ENCODE measurements at regions not wholly inside any gene's neighbourhood (a gene's known extent, or its start where the extent isn't known, plus 50 kb on each side); places are given as distances from the start of the nearest gene placed in this dataset.

- no peak for DNase-seq
Measured at GRCh38 chr15:31474059-31474868, 147.6 kb downstream of the KLF13 start.

DNA sequence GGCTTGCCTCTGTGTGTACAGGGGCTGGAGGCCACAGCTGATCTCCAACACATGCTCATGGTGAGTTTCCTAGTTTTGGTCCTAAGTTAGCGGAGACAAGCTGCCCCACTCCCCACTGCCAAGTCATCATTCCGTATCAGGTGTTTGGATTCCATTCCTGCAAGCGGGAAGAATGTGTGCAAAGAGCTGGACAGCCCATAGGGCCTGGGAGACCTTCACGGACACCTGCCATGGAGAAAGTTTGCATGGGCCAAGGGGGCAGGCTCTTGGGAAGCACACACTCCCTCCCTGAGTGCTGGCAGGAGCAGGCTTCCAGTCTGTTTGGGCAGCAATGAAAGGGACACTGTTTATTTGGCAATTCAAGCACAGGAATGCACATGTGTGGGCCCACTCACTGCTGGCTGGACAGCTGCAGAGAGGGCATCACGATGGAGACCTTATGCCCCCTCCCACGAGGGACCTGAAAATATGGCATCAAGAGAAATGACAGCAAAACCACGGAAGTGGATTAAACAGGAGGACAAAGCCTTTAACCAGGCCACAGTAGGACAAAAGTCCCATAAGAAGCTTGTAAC, 149.7 kb downstream of the KLF13 start:
- DNase-seq: no peak

DNA sequence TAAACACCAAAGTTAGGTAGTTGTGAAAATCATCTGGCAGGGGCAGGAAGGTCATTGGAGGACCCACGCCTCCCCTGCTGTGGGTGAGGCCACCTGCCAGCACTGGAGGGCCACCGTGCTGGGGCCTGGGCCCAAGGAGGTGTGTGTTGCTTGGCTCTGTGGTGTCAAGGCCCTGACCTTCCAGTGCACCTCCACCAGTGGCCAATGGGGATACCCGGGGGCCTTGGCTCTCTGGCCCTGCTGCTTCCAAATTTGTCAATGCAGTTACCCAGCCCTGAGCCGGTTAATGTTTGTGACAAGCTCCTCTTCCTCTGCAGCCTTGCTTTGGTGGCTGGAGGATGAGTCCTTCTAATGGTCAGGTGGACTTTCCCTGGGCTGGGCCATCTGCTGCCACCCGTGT, 150.2 kb downstream of the KLF13 start:
- DNase-seq: no peak

DNA sequence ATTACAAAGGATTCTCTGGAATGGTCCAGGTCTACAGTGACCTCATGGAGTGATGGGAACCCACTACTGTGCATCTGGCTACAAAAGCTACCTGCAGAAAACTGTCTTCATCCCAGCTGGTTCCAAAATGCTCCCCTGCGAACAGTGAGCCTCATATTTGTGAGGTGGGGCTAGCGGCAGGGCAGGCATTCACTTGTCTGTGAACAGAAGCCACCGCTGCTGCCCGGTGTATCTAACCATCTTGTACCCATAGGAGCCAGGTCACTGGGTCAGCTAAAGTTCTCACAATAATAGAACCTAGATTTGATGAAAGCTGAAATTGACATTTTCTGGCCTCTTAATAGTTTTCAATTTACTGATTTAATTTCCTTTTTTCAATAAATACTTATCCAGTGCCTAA, 150.7 kb downstream of the KLF13 start:
- DNase-seq: no peak

DNA sequence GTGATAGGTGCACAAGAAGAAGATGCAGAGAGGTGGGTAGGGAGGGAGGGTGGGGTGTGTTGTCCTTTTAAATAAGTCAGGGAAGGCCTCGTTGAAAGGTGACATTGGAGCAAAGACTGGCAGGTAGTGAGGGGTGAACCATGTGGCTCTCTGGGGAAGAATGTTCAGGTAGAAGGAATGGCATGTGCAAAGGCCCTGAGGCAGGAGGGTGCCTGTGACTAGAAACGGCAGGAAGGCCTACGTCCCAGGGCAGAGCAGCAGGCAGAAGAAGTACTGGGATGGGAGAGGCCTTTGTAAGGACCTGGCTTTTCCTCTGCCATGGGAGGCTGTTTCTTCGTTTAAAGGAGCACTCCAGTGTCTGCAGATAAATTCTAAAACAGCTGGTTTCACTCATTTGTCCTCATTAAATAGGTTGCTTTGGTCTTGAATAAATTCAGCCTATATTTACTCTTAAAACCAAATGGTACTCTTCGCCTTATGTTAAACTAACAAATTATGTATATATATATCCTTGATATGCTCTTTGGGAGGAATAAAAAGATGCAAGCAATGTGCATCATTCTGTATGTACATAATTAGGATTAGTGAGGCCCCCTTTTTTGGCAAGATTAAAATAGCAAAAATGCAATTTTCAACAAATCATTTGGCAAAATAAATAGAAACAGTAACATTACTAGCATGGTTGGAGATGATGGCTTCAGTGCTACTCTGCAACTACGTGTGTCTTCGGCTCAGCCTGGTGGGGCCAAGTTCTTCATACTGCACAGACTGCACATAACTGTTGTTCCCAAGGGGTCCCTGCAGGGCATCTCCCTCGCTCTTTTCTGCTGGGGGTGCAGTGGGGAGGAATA, 151.4 kb downstream of the KLF13 start:
- DNase-seq: no peak

GRCh38 chr15:31478702-31479221, 152.1 kb downstream of the KLF13 start:
- no peak for DNase-seq

- DNase-seq: no peak
Measured at GRCh38 chr15:31480356-31481025, 153.9 kb downstream of the KLF13 start.

GRCh38 chr15:31481142-31481541, 154.5 kb downstream of the KLF13 start:
- DNase-seq: no peak

- no peak for DNase-seq
Measured at GRCh38 chr15:31482122-31482922, 155.7 kb downstream of the KLF13 start.

GRCh38 chr15:31483053-31483985, 156.7 kb downstream of the KLF13 start:
- no peak for DNase-seq

- DNase-seq: no peak
Measured at GRCh38 chr15:31483986-31484951, 157.6 kb downstream of the KLF13 start.

DNA sequence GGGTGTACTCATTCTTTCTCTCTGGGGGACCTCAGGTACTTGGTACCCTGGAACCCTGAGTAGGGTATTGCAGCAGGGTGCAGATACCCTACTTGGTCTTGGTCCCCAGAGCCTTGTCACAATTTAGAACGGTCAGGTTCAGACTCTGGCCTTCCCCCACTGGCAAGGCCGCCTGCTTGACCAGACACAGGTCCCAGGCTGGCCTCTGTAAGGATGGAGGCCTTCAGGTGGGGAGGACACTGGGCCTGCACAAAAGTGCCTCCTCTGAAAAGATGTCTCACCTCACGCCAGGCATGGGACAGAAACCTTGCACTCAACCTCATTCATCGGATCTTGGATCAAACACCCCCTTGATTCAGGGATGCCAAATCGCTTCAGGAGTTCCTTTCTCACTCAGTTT, 158.4 kb downstream of the KLF13 start:
- DNase-seq: no peak

- no peak for DNase-seq
Measured at GRCh38 chr15:31485431-31485830, 158.8 kb downstream of the KLF13 start.

DNA sequence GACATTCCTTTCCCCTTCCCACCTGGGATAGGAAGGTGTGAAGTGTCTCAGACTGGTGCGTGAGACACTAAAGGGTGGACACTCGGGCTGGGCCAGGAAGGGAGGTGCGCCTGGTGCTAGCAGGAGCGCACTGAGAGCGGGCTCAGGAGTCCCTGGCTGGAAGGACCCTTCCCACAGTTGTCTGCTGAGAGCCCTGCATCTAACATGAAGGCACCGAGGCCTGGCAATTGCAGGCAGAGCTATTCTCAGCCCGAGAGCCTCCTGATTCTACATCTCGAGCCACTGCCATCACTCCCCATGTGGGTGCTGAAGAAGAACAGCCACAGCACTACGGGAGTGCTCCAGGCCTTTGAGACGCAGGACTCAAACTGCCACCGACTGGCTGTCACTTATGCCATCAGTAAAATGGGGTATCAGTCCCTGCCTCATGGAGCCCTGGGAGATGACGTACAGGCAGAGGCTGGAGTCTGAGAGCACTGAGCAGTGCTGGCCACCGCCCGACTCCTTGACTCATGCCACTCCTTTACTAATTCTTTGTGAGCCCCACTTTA, 159.4 kb downstream of the KLF13 start:
- DNase-seq: no peak

- no peak for DNase-seq
Measured at GRCh38 chr15:31486506-31486905, 159.9 kb downstream of the KLF13 start.

- DNase-seq: no peak
Measured at GRCh38 chr15:31486906-31487695, 160.5 kb downstream of the KLF13 start.

GRCh38 chr15:31487811-31488436, 161.3 kb downstream of the KLF13 start:
- DNase-seq: no peak
